Fibroblast of villous mesenchyme (primary cell): ENCODE measurements at regions not wholly inside any gene's neighbourhood (a gene's known extent, or its start where the extent isn't known, plus 50 kb on each side); places are given as distances from the start of the nearest gene placed in this dataset.

Experiments
- DNase-seq: peaks from one replicate; pipeline ENCODE4 v3.0.0-alpha.2; 2010; ENCODE audit warnings: low read depth
- H3K4me3 ChIP-seq: 2 replicates; pipeline ENCODE4 v1.5.1; 2011; ENCODE audit warnings: low read depth, mild to moderate bottlenecking, low read length
- TF ChIP-seq, protein P1 (sequence below): IDR thresholded peaks from 2 replicates; pipeline ENCODE4 v1.5.1; 2012; ENCODE audit warnings: low read depth, mild to moderate bottlenecking, low read length; ENCODE audit not compliant: insufficient read depth

DNA sequence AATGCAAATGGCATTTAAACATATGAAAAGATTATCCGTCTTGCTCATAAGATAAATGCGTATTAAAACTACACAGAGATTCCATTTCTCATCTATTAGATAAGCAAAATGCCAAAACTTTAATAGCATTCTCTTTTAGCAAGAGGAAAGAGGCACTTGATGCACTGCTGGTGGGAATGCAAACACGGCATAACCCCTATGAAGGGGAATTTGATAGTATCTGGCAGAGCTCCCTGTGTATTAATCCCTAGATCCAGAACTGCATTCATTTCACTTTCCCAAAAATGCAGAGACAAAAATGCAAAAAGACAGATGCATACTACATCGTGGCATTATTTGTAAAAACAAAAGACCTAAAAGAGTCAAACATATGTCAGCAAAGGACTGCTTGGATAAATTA lies 193.6 kb upstream of the STARD13 start:
- no peak for DNase-seq
- TF ChIP-seq, protein P1, sequence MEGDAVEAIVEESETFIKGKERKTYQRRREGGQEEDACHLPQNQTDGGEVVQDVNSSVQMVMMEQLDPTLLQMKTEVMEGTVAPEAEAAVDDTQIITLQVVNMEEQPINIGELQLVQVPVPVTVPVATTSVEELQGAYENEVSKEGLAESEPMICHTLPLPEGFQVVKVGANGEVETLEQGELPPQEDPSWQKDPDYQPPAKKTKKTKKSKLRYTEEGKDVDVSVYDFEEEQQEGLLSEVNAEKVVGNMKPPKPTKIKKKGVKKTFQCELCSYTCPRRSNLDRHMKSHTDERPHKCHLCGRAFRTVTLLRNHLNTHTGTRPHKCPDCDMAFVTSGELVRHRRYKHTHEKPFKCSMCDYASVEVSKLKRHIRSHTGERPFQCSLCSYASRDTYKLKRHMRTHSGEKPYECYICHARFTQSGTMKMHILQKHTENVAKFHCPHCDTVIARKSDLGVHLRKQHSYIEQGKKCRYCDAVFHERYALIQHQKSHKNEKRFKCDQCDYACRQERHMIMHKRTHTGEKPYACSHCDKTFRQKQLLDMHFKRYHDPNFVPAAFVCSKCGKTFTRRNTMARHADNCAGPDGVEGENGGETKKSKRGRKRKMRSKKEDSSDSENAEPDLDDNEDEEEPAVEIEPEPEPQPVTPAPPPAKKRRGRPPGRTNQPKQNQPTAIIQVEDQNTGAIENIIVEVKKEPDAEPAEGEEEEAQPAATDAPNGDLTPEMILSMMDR, result no peak
- no peak overlapping the region for H3K4me3 ChIP-seq

DNA sequence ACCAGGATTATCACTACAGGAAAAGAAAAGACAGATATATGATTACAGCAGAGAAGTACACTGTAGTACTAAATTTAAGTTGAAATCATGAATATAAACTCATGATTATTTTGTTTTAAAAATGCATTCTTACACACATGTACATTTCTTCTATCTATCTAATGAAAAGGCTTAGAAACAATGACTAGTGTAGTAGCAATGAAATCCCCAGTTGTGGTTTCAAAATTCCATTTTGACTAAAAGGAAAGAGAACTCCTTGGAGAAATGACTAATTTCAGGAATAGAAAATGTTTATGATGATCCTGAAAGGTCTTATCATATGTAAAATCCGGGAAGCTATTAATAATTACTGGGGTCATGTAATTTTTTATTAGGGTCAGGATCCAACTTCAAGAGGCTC lies 195.0 kb upstream of the STARD13 start:
- DNase-seq, result peak; percentile 14
- TF ChIP-seq, protein P1, result no peak
- H3K4me3 ChIP-seq, result no peak overlapping the region

DNA sequence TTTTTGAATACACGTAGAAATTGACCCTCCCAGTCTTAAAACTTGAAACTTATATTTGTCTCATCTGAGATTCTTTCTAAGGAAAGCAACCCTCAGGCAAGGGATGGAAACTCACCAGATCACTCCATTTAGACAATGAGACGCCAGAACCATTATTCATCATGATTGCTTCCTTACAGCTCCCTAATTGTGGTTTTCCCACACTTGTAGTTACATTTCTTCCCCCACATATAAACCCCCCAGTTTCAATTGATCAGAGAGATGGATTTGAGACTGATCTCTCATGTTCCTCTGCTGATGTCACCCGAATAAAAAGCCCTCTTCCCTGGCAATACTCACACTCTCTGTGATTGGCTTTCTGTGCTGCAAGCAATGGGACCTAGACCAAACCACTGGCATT lies 197.9 kb upstream of the STARD13 start:
- TF ChIP-seq, protein P1, result no peak
- no peak overlapping the region for H3K4me3 ChIP-seq
- peak; percentile 59 for DNase-seq

DNA sequence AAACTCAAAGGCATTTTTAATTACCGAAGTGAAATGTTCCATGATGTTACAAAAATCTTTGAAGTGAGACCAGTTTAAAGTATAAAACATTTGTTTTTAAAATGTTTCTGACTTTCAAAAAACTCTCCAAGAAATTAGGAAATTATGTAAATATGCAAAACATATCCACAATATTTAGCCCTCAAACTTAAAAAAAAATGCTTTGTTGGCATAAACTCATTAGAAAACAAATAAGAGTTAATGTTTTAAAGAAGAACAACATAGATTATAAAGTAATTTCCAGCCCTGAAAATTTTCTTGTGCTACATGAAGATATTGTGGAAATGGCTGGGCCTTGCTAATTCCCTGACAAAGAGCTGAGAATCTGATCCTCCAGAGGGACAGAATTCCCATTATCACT lies 199.7 kb upstream of the STARD13 start:
- H3K4me3 ChIP-seq, result no peak overlapping the region
- TF ChIP-seq, protein P1, result no peak
- DNase-seq, result no peak

DNA sequence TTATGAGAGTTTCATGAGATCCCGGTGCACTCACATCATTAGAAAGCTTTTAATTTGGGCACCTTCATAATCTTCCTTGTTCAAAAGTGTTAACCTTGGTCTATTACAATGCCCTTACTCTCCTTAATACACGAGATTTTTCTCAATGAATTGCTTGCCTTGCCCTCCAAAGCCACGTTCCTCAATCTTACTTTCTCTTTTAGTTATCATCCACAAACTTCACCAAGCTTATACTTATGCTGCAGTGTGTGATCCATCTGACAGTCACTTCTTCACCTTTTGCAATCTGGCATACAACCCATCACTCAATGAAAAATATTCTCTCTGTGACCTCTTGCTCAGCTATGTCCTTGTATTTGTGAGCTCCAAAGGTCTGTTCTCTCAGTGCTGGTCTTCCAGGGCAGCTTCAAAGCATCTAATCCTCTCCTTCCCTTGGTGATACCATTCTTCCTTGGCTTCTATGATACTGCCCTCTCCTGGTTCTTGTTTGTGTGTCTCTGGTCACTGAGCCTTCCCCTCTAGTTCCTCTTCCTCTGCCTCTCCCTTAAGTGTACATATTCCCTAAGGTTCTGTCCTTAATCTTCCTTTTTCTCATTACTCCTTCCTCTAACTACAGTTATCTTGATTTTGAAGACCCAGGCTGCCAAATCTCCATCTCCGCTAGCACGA lies 202.2 kb upstream of the STARD13 start:
- peak overlapping the region; percentile 21 for H3K4me3 ChIP-seq
- DNase-seq, result peak; percentile 65
- TF ChIP-seq, protein P1, result peak; percentile 58

DNA sequence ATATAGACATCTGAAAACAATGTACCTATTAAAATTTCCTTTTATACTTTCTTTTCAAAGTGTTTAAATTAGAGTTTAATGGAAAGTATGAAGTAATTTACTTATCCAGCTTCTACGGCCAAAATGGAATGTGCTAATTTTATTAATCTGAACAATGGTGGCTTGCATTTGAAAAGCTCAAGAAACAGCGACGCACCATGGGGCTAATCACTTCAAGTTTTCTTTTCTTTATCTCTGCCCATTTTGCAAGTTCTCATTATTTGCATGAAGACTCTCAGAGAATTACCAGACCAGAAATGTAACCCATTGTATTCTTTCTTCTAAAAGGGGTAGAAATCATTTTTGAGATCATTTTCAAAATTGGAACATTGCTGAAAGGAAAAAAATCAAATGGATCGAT lies 204.0 kb upstream of the STARD13 start:
- H3K4me3 ChIP-seq, result no peak overlapping the region
- DNase-seq, result no peak
- TF ChIP-seq, protein P1, result no peak
